ENCODE measurements at regions not wholly inside any gene's neighbourhood (a gene's known extent, or its start where the extent isn't known, plus 50 kb on each side); places are given as distances from the start of the nearest gene placed in this dataset.
"Not testable (repeated sequence)": the region's sequence is repeated elsewhere in the genome, so short reads cannot be mapped to it uniquely, and the experiment has no call there.

- H3K4me1 ChIP-seq, result no peaks in the 10 kb centered on the region
- intact Hi-C loops (cut with micrococcal nuclease), result no loop called here
- H3K27me3 ChIP-seq (ENCODE audit: low read depth), result no peaks in the 10 kb centered on the region
- no peak for TF ChIP-seq CTCF (IDR thresholded peaks at IDR 0.05; ENCODE audit: borderline replicate concordance)
- no peak overlapping the region for H3K4me3 ChIP-seq
- no peak overlapping the region for H3K27ac ChIP-seq (replicated peaks)
- no peak for DNase-seq
- peaks cover 47% of the 10 kb centered on the region for H3K9me3 ChIP-seq (replicated peaks)
- H3K36me3 ChIP-seq, result no peaks in the 10 kb centered on the region
These were observed 475.7 kb downstream of the SHISA9 start for GRCh38 chr16:13377143-13377542.

- no peak for DNase-seq
- Histone ChIP-seq H3K27me3 (ENCODE audit: low read depth) (no peaks in the 10 kb centered on the region), H3K27ac (replicated peaks) (no peak overlapping the region), H3K9me3 (replicated peaks) (peaks cover 56% of the 10 kb centered on the region), H3K4me3 (no peak overlapping the region), H3K4me1 (no peaks in the 10 kb centered on the region), H3K36me3 (no peaks in the 10 kb centered on the region)
- TF ChIP-seq CTCF (IDR thresholded peaks at IDR 0.05; ENCODE audit: borderline replicate concordance), result no peak
- intact Hi-C loops (cut with micrococcal nuclease), result no loop called here
These were observed 476.8 kb downstream of the SHISA9 start for GRCh38 chr16:13378151-13378550.

- TF ChIP-seq CTCF (IDR thresholded peaks at IDR 0.05; ENCODE audit: borderline replicate concordance), result no peak
- H3K36me3 ChIP-seq, result no peaks in the 10 kb centered on the region
- no peaks in the 10 kb centered on the region for H3K27me3 ChIP-seq (ENCODE audit: low read depth)
- H3K9me3 ChIP-seq (replicated peaks), result peaks cover 67% of the 10 kb centered on the region
- H3K27ac ChIP-seq (replicated peaks), result no peak overlapping the region
- intact Hi-C loops (cut with micrococcal nuclease), result no loop called here
- DNase-seq, result no peak
- no peak overlapping the region for H3K4me3 ChIP-seq
- H3K4me1 ChIP-seq, result no peaks in the 10 kb centered on the region
These were observed 477.9 kb downstream of the SHISA9 start for GRCh38 chr16:13379266-13379665.

- DNase-seq; H3K27me3 ChIP-seq (ENCODE audit: low read depth); H3K27ac ChIP-seq (replicated peaks); H3K4me1 ChIP-seq; H3K4me3 ChIP-seq; intact Hi-C loops (cut with micrococcal nuclease); H3K36me3 ChIP-seq: not testable (repeated sequence)
- H3K9me3 ChIP-seq (replicated peaks), result peaks cover 69% of the 10 kb centered on the region
These were observed 484.0 kb downstream of the SHISA9 start for GRCh38 chr16:13385156-13386040.

- Histone ChIP-seq H3K36me3 (no peaks in the 10 kb centered on the region), H3K4me3 (no peak overlapping the region), H3K4me1 (no peaks in the 10 kb centered on the region), H3K27ac (replicated peaks) (no peak overlapping the region), H3K9me3 (replicated peaks) (peaks cover 28% of the 10 kb centered on the region), H3K27me3 (ENCODE audit: low read depth) (peaks cover 14% of the 10 kb centered on the region)
- intact Hi-C loops (cut with micrococcal nuclease), result no loop called here
- no peak for TF ChIP-seq CTCF (IDR thresholded peaks at IDR 0.05; ENCODE audit: borderline replicate concordance)
- no peak for DNase-seq
These were observed 488.9 kb downstream of the SHISA9 start for GRCh38 chr16:13390093-13390985.

GRCh38 chr16:13390986-13391305, 489.5 kb downstream of the SHISA9 start:
- no peak for TF ChIP-seq CTCF (IDR thresholded peaks at IDR 0.05; ENCODE audit: borderline replicate concordance)
- H3K4me1 ChIP-seq, result no peaks in the 10 kb centered on the region
- H3K27me3 ChIP-seq (ENCODE audit: low read depth), result peaks cover 14% of the 10 kb centered on the region
- H3K9me3 ChIP-seq (replicated peaks), result peaks cover 22% of the 10 kb centered on the region
- no peak for DNase-seq
- no peaks in the 10 kb centered on the region for H3K36me3 ChIP-seq
- intact Hi-C loops (cut with micrococcal nuclease), result no loop called here
- H3K4me3 ChIP-seq, result no peak overlapping the region
- H3K27ac ChIP-seq (replicated peaks), result no peak overlapping the region
